ENCODE measurements at regions not wholly inside any gene's neighbourhood (a gene's known extent, or its start where the extent isn't known, plus 50 kb on each side); places are given as distances from the start of the nearest gene placed in this dataset.

GRCh38 chrX:40494005-40494404 lies 86.8 kb upstream of the ATP6AP2 start:
- WGBS, 2 donors: 86% methylated on average over 2 of the region's 2 CpGs
- no peak overlapping the region for H3K27ac ChIP-seq (ENCODE audit: low read depth in 2 of 2, low read length in 1 of 2)
- peaks cover 0 to 8% of the 10 kb centered on the region in 2 donors for H3K27me3 ChIP-seq (ENCODE audit: control insufficient read depth in 1 of 2, insufficient read depth in 2 of 2, low read length in 2 of 2)
- H3K9me3 ChIP-seq (ENCODE audit: control insufficient read depth in 2 of 2, insufficient read depth in 1 of 2, low read depth in 1 of 2, low read length in 1 of 2): no peaks in the 10 kb centered on the region
- no peak overlapping the region for H3K4me3 ChIP-seq (ENCODE audit: low read depth in 1 of 2, low read length in 2 of 2)
- H3K36me3 ChIP-seq (ENCODE audit: control insufficient read depth in 2 of 2, insufficient read depth in 2 of 2, low read length in 1 of 2): no peaks in the 10 kb centered on the region
- H3K4me1 ChIP-seq (ENCODE audit: control insufficient read depth in 2 of 2, insufficient read depth in 2 of 2, low read length in 1 of 2): no peaks in the 10 kb centered on the region

GRCh38 chrX:40488296-40488695 lies 92.5 kb upstream of the ATP6AP2 start:
- 79 to 96% methylated on average over 4 of the region's 4 CpGs for WGBS, 2 donors
- H3K9me3 ChIP-seq (ENCODE audit: control insufficient read depth in 2 of 2, insufficient read depth in 1 of 2, low read depth in 1 of 2, low read length in 1 of 2): no peaks in the 10 kb centered on the region
- no peak overlapping the region for H3K27ac ChIP-seq (ENCODE audit: low read depth in 2 of 2, low read length in 1 of 2)
- peaks cover 0 to 8% of the 10 kb centered on the region in 2 donors for H3K27me3 ChIP-seq (ENCODE audit: control insufficient read depth in 1 of 2, insufficient read depth in 2 of 2, low read length in 2 of 2)
- H3K36me3 ChIP-seq (ENCODE audit: control insufficient read depth in 2 of 2, insufficient read depth in 2 of 2, low read length in 1 of 2): no peaks in the 10 kb centered on the region
- H3K4me1 ChIP-seq (ENCODE audit: control insufficient read depth in 2 of 2, insufficient read depth in 2 of 2, low read length in 1 of 2): no peaks in the 10 kb centered on the region
- H3K4me3 ChIP-seq (ENCODE audit: low read depth in 1 of 2, low read length in 2 of 2): no peak overlapping the region

- Histone ChIP-seq H3K27ac (ENCODE audit: low read depth in 2 of 2, low read length in 1 of 2) (no peak overlapping the region), H3K4me3 (ENCODE audit: low read depth in 1 of 2, low read length in 2 of 2) (no peak overlapping the region), H3K36me3 (ENCODE audit: control insufficient read depth in 2 of 2, insufficient read depth in 2 of 2, low read length in 1 of 2) (no peaks in the 10 kb centered on the region), H3K27me3 (ENCODE audit: control insufficient read depth in 1 of 2, insufficient read depth in 2 of 2, low read length in 2 of 2) (peaks cover 0 to 11% of the 10 kb centered on the region in 2 donors), H3K4me1 (ENCODE audit: control insufficient read depth in 2 of 2, insufficient read depth in 2 of 2, low read length in 1 of 2) (no peaks in the 10 kb centered on the region), H3K9me3 (ENCODE audit: control insufficient read depth in 2 of 2, insufficient read depth in 1 of 2, low read depth in 1 of 2, low read length in 1 of 2) (no peaks in the 10 kb centered on the region)
- WGBS, 2 donors: 100% methylated on average over 1 of the region's 1 CpG
Measured at GRCh38 chrX:40485973-40486372, 94.8 kb upstream of the ATP6AP2 start.

GRCh38 chrX:40485102-40485826 lies 95.5 kb upstream of the ATP6AP2 start:
- Histone ChIP-seq H3K4me3 (ENCODE audit: low read depth in 1 of 2, low read length in 2 of 2) (no peak overlapping the region), H3K4me1 (ENCODE audit: control insufficient read depth in 2 of 2, insufficient read depth in 2 of 2, low read length in 1 of 2) (no peaks in the 10 kb centered on the region), H3K9me3 (ENCODE audit: control insufficient read depth in 2 of 2, insufficient read depth in 1 of 2, low read depth in 1 of 2, low read length in 1 of 2) (no peaks in the 10 kb centered on the region), H3K27ac (ENCODE audit: low read depth in 2 of 2, low read length in 1 of 2) (no peak overlapping the region), H3K36me3 (ENCODE audit: control insufficient read depth in 2 of 2, insufficient read depth in 2 of 2, low read length in 1 of 2) (no peaks in the 10 kb centered on the region), H3K27me3 (ENCODE audit: control insufficient read depth in 1 of 2, insufficient read depth in 2 of 2, low read length in 2 of 2) (peaks cover 0 to 13% of the 10 kb centered on the region in 2 donors)
- WGBS, 2 donors: 73 to 77% methylated on average over 6 of the region's 6 CpGs

GRCh38 chrX:40484408-40485091 lies 96.2 kb upstream of the ATP6AP2 start:
- WGBS, 2 donors: 66 to 85% methylated on average over 8 of the region's 8 CpGs
- Histone ChIP-seq H3K9me3 (ENCODE audit: control insufficient read depth in 2 of 2, insufficient read depth in 1 of 2, low read depth in 1 of 2, low read length in 1 of 2) (no peaks in the 10 kb centered on the region), H3K36me3 (ENCODE audit: control insufficient read depth in 2 of 2, insufficient read depth in 2 of 2, low read length in 1 of 2) (no peaks in the 10 kb centered on the region), H3K4me1 (ENCODE audit: control insufficient read depth in 2 of 2, insufficient read depth in 2 of 2, low read length in 1 of 2) (no peaks in the 10 kb centered on the region), H3K27me3 (ENCODE audit: control insufficient read depth in 1 of 2, insufficient read depth in 2 of 2, low read length in 2 of 2) (peaks cover 0 to 6% of the 10 kb centered on the region in 2 donors), H3K27ac (ENCODE audit: low read depth in 2 of 2, low read length in 1 of 2) (peak overlapping the region in 1 of 2 donors; percentile 31), H3K4me3 (ENCODE audit: low read depth in 1 of 2, low read length in 2 of 2) (no peak overlapping the region)

GRCh38 chrX:40483502-40483901 lies 97.3 kb upstream of the ATP6AP2 start:
- 85 to 89% methylated on average over 2 of the region's 2 CpGs for WGBS, 2 donors

GRCh38 chrX:40479777-40480318 lies 100.9 kb upstream of the ATP6AP2 start:
- Histone ChIP-seq H3K4me1 (ENCODE audit: control insufficient read depth in 2 of 2, insufficient read depth in 2 of 2, low read length in 1 of 2) (no peaks in the 10 kb centered on the region), H3K36me3 (ENCODE audit: control insufficient read depth in 2 of 2, insufficient read depth in 2 of 2, low read length in 1 of 2) (no peaks in the 10 kb centered on the region), H3K9me3 (ENCODE audit: control insufficient read depth in 2 of 2, insufficient read depth in 1 of 2, low read depth in 1 of 2, low read length in 1 of 2) (no peaks in the 10 kb centered on the region), H3K27me3 (ENCODE audit: control insufficient read depth in 1 of 2, insufficient read depth in 2 of 2, low read length in 2 of 2) (peaks cover 0 to 11% of the 10 kb centered on the region in 2 donors), H3K27ac (ENCODE audit: low read depth in 2 of 2, low read length in 1 of 2) (no peak overlapping the region), H3K4me3 (ENCODE audit: low read depth in 1 of 2, low read length in 2 of 2) (no peak overlapping the region)
- 90 to 92% methylated on average over 7 of the region's 7 CpGs for WGBS, 2 donors

More at GRCh38 chrX:40483502-40483901, 97.3 kb upstream of the ATP6AP2 start:
- Histone ChIP-seq H3K4me1 (ENCODE audit: control insufficient read depth in 2 of 2, insufficient read depth in 2 of 2, low read length in 1 of 2) (no peaks in the 10 kb centered on the region), H3K27ac (ENCODE audit: low read depth in 2 of 2, low read length in 1 of 2) (no peak overlapping the region), H3K9me3 (ENCODE audit: control insufficient read depth in 2 of 2, insufficient read depth in 1 of 2, low read depth in 1 of 2, low read length in 1 of 2) (no peaks in the 10 kb centered on the region), H3K4me3 (ENCODE audit: low read depth in 1 of 2, low read length in 2 of 2) (no peak overlapping the region), H3K36me3 (ENCODE audit: control insufficient read depth in 2 of 2, insufficient read depth in 2 of 2, low read length in 1 of 2) (no peaks in the 10 kb centered on the region), H3K27me3 (ENCODE audit: control insufficient read depth in 1 of 2, insufficient read depth in 2 of 2, low read length in 2 of 2) (peaks cover 0 to 5% of the 10 kb centered on the region in 2 donors)

GRCh38 chrX:40478474-40479065 lies 102.2 kb upstream of the ATP6AP2 start:
- WGBS, 2 donors: 89 to 92% methylated on average over 2 of the region's 2 CpGs
- H3K27me3 ChIP-seq (ENCODE audit: control insufficient read depth in 1 of 2, insufficient read depth in 2 of 2, low read length in 2 of 2): peaks cover 0 to 11% of the 10 kb centered on the region in 2 donors

GRCh38 chrX:40476958-40477357 lies 103.8 kb upstream of the ATP6AP2 start:
- no peaks in the 10 kb centered on the region for H3K36me3 ChIP-seq (ENCODE audit: control insufficient read depth in 2 of 2, insufficient read depth in 2 of 2, low read length in 1 of 2)
- peaks cover 0 to 3% of the 10 kb centered on the region in 2 donors for H3K9me3 ChIP-seq (ENCODE audit: control insufficient read depth in 2 of 2, insufficient read depth in 1 of 2, low read depth in 1 of 2, low read length in 1 of 2)
- WGBS, 2 donors: 80 to 91% methylated on average over 7 of the region's 7 CpGs
- H3K4me3 ChIP-seq (ENCODE audit: low read depth in 1 of 2, low read length in 2 of 2): no peak overlapping the region
- peaks cover 0 to 11% of the 10 kb centered on the region in 2 donors for H3K27me3 ChIP-seq (ENCODE audit: control insufficient read depth in 1 of 2, insufficient read depth in 2 of 2, low read length in 2 of 2)
- H3K27ac ChIP-seq (ENCODE audit: low read depth in 2 of 2, low read length in 1 of 2): no peak overlapping the region
- peaks cover 0 to 2% of the 10 kb centered on the region in 2 donors for H3K4me1 ChIP-seq (ENCODE audit: control insufficient read depth in 2 of 2, insufficient read depth in 2 of 2, low read length in 1 of 2)

More at GRCh38 chrX:40478474-40479065, 102.2 kb upstream of the ATP6AP2 start:
- Histone ChIP-seq H3K36me3 (ENCODE audit: control insufficient read depth in 2 of 2, insufficient read depth in 2 of 2, low read length in 1 of 2) (no peaks in the 10 kb centered on the region), H3K4me1 (ENCODE audit: control insufficient read depth in 2 of 2, insufficient read depth in 2 of 2, low read length in 1 of 2) (peaks cover 0 to under 1% of the 10 kb centered on the region in 2 donors), H3K27ac (ENCODE audit: low read depth in 2 of 2, low read length in 1 of 2) (no peak overlapping the region), H3K4me3 (ENCODE audit: low read depth in 1 of 2, low read length in 2 of 2) (no peak overlapping the region), H3K9me3 (ENCODE audit: control insufficient read depth in 2 of 2, insufficient read depth in 1 of 2, low read depth in 1 of 2, low read length in 1 of 2) (peaks cover 0 to 3% of the 10 kb centered on the region in 2 donors)

All from esophagus (tissue), 2 donors.